HG02870 (cell line): ENCODE measurements at regions not wholly inside any gene's neighbourhood (a gene's known extent, or its start where the extent isn't known, plus 50 kb on each side); places are given as distances from the start of the nearest gene placed in this dataset.

ENCODE experiments used
- ATAC-seq: cut with Tn5 transposase; IDR thresholded peaks from one replicate; pipeline ENCODE4 v1.9.1; 2021; ENCODE audit warnings: mild to moderate bottlenecking, moderate library complexity; ENCODE audit not compliant: unreplicated experiment

- ATAC-seq, result no peak
Observed at GRCh38 chr3:59653405-59654122, 603.7 kb upstream of the CFAP20DC start.

DNA sequence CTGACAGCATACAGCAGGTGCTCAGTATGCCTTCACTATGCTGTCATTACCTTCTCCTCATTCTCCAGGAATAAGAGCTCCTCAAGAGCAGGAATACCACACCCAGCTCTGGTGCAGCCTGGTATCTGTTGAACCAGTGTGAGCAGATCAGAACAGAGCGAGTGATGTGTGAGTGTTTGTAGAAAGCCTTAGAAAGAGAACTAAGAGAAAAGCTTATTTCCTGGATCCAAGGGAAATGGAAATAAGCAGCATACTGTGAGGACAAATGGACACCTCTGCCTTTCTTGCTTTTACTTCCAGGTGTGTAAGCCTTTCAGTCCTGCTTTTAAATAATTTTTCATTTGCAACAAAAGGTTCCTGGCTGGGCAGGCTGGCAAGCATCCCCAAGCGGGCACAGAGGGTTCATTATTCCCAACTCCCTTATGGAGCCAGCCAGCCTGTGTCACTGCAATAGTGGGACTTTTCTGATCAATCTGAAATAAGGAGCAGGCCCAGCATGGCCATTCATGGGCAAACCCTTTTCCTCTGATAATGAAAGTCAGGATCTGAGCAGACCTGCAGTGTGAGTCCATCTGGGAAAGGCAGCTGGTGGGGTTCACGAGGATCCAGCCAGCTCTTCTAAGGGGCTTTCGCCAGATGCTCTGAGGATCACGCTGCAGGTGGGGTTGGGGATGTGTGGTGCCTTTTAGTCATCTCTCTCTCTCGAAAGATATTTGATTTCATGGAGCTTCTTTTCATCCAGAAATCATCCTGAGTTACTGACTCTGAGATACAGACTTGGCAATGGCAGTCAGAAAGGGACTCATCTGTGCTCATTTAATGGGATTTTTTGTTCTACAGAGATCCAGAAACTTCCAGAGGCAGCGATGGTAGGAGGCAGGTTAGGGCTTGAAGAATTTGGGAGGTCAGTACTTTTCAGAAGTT, 594.9 kb upstream of the CFAP20DC start:
- ATAC-seq, result no peak

- ATAC-seq, result no peak
Observed at GRCh38 chr3:59641169-59641899, 591.5 kb upstream of the CFAP20DC start.

DNA sequence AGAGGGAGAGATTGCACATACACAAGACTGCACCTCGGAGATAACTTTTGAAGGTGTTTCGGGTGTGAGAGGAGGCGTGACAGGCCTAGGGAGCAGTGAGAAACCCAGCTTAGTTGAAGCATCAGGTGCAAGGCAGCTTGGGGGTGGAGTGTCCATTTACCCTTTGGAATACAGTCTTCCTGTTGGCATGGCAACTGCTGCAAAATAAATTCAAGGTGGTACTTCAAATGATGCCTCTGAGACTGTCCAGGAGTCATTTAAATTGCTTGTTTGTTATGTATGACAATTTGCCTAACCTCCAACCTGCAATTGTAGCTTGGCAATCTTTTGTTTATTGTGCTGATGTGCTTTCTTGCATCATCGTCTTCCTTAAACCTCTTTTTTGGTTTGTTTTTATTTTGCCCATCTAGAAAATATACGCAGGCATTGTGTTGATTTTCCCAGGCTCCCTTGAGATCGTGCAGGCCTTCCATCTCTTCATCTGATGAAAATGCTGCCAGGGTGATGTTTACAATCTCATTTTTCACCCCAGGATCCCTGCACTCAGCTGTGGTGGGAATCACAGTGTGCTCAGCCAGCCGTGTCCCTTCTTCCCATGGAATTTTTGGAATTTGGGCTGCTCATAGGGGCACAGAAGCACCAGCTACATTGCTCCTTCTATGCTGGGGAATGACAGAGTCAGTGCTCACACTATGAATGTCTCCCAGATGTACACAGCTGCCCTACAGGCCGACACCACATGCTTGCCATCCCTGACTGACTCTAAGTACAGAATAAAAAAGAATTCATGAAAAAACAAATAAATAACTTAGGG, 583.1 kb upstream of the CFAP20DC start:
- no peak for ATAC-seq

DNA sequence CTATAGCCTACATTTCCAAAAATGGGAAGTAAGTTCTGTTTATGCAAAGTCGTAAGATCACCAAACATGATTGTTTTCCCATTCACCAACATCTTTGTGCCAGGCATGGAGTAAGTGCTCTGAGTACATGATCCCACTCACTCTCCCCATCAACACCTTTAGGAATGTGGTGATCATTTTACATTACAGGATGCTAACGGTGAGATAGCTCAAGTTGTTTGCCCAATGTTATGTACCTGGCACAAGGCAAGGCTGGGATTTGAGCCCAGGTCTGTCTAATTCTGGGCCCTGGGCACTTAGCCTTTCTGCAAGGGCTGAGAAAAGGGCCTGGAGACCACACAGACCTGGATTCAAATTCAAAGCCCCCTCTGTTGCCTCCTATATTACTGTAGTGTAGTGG, 581.7 kb upstream of the CFAP20DC start:
- no peak for ATAC-seq

DNA sequence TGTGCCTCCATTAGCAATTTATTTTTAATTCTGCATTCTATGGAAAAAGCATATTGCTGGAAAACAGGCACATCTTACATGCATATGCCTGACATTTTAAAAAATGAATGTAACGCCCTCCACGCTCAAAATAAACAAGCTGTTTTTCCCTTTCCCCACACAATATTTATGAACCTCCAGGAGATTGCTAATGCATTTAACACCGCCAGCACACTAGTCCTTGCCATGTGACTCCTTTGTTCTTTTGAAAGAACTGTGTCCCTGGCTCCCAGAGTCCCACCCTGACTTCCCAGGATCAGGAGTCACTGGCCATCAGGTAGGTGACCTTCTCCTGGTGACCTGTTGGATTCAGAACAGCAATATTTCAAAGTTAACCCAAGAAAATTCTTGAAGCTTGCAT, 571.2 kb upstream of the CFAP20DC start:
- ATAC-seq, result no peak

- no peak for ATAC-seq
Observed at GRCh38 chr3:59620325-59620724, 570.5 kb upstream of the CFAP20DC start.

DNA sequence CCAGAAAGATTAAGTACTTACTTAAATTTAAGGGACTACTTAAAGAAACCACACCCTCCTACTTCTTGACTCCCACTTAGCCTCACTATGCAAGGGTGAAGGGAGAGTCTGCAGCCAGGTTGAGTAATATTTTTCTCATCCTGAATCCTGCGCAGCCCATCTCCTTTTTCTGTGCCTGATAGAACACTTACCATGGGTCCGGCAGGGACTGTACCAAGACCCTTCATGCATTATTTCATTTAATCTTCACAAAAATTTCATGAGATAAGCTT, 562.6 kb upstream of the CFAP20DC start:
- ATAC-seq, result no peak

DNA sequence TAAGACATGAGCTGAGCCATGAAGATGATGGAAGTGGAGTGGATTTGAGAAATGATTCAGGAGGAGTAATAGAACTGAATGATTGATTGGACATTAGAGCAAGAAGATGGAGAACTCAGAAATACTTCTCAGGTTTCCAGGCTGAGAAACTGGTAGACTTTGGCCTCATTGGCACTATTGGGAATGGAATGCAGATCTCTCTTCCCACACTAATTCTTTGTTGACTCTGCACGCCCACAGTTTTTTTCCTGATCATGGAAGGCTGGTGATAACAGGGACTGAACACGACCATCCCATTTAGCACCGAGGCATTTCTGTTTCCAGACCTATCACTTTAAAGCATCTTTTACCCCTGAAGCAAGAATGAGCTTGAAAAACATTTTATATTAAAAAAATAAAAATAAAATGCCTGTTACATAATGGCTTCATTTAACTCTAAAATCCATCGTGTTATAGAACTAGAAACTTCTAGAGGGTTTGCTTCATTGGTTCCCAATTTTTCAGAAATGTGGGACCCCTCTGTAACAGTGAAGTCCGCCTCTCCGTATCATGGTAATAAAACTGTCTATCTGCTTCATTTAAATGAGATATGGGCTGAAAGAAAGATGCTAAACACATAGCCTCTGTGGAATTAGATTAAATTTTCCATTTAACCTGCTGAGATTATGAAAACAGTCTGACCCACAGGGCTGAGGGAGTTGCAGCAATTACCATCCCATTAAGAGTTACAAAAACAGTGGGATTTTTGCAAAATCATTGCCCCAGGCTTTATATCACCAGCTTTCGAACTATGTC, 562.0 kb upstream of the CFAP20DC start:
- ATAC-seq, result no peak

DNA sequence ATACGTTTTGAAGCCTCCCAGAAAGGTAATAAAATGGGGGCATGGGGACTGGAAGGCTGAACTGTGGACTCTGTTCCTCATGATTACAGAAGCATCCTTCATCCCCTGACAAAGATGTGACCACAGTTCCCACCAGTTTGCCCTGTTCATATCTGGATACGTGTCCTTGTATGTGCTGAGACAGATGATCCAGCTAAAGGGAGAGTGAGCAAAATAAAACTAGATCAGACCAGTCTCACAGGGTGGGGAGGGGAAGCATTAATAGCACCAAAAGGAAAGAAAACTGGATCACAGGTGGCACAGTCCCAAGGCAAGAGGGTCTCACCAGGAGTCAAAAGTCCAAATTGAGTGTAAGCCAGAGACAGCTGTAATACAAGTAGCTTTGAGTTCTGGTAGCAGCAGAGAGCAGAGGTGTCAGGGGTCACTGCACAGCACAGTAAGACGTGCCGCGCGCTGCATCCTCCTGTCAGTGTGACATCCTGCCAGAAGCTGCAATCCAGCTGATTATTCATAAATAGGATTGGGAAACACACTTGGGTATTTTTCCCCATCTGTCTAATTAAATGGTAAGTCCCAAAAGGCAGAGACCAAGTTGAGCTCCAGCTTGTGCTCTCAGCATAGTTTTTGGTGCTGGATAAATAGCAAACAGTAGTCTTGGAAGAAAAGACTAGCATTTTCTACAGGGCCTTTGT, 560.0 kb upstream of the CFAP20DC start:
- no peak for ATAC-seq

DNA sequence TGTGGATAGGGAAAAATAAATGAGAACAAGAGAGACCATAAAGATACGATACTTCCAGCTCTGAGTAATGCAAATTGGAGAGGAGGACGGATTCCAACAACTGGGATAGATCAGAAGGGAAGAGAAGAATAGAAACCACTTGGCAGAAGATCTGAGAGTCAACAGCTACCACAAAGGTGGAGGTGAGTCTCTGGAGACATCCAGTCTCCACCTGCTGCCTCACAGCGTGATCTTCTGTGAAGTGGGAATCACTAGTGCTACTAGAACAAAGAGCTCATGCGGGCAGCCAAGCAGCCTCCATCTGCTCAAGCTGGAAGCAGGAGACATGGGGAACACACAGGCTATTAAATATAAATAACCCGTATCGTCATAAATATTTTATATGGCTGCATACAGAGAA, 558.5 kb upstream of the CFAP20DC start:
- no peak for ATAC-seq

DNA sequence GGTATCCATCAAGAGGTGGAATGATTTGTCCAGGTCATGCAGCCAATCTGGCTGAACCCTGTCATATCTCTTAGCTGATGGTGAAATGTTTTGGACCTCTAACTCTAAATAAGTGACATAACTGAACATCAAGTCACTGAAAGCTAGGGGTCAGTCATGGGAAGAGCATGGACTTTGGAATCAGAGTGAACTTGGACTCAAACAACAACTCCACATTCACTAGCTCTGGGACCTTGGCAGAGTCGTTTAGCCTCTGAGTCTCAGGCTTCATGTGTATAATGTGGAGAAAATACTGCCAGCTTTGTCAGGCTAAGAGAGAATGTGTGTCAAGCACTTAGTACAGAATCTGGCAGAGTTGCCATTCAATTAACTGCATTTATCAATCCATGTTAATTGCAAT, 557.8 kb upstream of the CFAP20DC start:
- no peak for ATAC-seq

DNA sequence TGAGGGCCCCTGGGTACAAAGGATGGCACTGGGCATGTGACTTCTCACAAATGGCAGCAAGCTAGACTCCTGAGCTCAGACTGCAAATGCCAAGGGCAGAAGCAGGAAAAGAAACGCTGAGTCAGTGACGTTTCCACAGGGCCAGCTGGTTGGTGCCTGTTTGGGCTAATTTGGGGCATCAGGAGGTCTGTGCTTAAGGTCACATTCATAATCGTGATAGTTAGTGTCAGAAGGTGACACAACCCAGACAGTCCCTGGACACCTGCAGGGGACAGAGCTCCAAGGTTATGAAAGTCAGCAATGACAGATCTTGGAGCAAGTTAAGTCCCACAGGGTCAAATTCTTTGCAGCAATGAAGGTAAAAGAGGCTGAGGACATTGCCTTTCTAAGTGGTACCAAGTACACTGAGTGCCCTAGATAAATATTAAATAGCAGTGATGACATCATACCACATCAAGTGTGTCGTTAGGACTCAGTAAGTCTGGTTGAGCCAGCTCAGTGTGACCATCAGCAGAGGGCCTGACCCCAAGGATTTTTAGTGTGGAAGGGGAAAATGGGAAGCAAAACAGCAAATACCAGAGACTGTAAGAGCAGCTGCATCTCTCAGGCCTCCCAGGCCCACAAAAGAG, 556.9 kb upstream of the CFAP20DC start:
- no peak for ATAC-seq

DNA sequence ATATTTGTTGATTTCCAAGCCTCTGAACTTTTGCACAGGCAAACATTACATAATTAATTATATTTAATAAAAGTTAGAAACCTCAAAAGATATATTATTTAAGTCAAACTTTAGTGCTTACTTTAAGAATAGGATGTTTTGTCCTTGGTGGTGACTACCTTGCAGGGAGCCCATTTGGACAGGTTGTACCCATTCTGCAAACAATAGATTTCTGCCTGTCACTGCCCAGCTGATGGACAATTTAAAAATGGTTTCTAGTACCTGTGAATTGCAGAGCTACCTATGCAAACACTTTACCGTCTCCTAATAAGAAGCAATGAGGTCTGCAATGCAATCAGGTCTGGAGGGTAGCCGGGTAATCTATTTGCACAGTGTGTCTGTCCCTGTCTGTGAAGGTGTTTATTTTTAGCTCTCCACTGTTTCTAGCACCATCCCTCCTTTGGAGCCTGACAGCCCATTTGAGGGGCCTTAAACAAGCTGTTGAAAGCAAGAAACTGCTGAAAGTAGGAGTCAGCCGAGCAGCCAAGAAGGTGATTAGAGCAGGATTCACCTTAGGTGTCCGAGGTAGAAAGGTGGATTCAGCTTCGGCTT, 556.2 kb upstream of the CFAP20DC start:
- ATAC-seq, result no peak

GRCh38 chr3:59605318-59605717, 555.5 kb upstream of the CFAP20DC start:
- ATAC-seq, result no peak

GRCh38 chr3:59601486-59601885, 551.7 kb upstream of the CFAP20DC start:
- ATAC-seq, result no peak

DNA sequence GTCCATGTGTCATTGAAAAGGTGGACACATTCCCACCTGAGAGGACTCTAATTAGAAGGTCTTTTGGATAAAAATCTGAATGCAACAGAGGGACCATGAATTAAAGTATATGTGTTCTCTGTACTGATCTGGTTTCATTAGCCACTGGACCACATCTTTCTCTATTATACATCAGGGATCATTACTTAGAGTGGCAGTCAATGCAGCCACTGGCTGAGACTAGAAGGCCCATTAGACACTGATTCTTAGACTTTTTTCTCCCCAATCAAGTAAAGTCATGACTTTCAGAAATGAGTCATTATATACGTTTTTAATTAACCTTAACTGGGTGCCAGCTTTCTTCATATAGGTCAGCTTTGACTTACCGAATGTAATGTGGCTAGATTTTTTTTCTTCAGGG, 550.8 kb upstream of the CFAP20DC start:
- no peak for ATAC-seq

GRCh38 chr3:59596741-59597140, 546.9 kb upstream of the CFAP20DC start:
- no peak for ATAC-seq

DNA sequence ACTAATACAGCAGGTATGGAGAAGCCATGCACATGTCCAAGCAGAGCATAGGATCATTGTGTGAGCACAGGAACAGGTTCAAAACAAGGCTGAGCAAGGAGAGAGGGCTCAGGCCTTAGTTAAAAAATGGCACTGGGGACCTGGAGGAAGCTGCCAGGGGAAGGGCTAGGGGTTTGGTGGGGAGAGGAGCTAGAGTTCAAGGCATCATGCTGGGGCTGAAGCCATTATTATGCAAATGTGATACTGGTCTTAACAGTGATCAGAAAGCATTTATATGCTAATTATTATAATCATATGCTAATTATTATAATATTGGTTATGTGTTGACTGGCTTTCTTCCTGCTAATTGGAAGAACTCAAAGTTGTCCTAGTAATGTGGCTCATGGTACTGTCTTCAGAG, 546.0 kb upstream of the CFAP20DC start:
- no peak for ATAC-seq
